ENCODE measurements at regions not wholly inside any gene's neighbourhood (a gene's known extent, or its start where the extent isn't known, plus 50 kb on each side); places are given as distances from the start of the nearest gene placed in this dataset.

GRCh38 chr2:106602042-106602441, 114.9 kb downstream of the CD8B2 start:
- TF ChIP-seq CTCF (conservative IDR thresholded peaks at IDR 0.05; ENCODE audit: low read length) = no peak
- TF ChIP-seq EZH2phosphoT487 (IDR thresholded peaks at IDR 0.05; ENCODE audit: borderline replicate concordance) = no peak

Data from Loucy (cell line).